Esophagus muscularis mucosa (tissue), 3 donors: ENCODE measurements at regions not wholly inside any gene's neighbourhood (a gene's known extent, or its start where the extent isn't known, plus 50 kb on each side); places are given as distances from the start of the nearest gene placed in this dataset.

Experiments
- POLR2A ChIP-seq: fragments of 450-650 bp; IDR thresholded peaks from one replicate; pipeline ENCODE4 v1.6.1; 2017; ENCODE audit warnings: antibody characterized with exemption, moderate library complexity, mild to moderate bottlenecking, low read depth
- POLR2AphosphoS5 ChIP-seq, 2 donors: sonication (generic); formaldehyde crosslinking; IDR thresholded peaks; one replicate each; pipeline ENCODE4 v1.6.1; 2017; ENCODE audit warnings: antibody characterized with exemption in 2 of 2
- TF ChIP-seq, protein P1 (sequence below), 3 experiments: fragments of 200-600 bp in 2 of 3; fragments of 450-650 bp in 1 of 3; sonication (generic) in 2 of 3; IDR thresholded peaks; one replicate each; pipeline ENCODE4 v1.5.1; 2017 to 2019; ENCODE audit warnings: antibody characterized with exemption in 3 of 3, mild to moderate bottlenecking in 2 of 3, moderate library complexity in 1 of 3

DNA sequence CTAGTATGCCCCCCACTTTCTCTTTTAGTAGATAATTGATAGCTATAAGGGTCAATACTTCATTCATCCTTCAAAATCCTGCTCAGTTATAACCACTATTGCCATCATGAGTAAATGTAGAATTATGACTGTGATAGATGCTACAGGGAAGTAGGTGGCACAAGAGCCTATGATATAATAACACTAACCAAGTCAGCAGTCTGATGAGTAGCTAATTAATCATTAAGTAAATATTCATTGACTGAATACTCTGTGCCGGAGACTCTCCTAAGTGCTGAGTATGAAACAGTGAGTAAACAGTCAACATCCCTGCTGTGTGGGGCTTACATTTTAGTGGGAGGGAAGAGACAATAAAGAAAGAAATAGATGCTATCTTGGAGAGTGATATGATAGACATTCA, 430.3 kb upstream of the ZNF462 start:
- no peak for TF ChIP-seq POLR2A
- TF ChIP-seq, protein P1, sequence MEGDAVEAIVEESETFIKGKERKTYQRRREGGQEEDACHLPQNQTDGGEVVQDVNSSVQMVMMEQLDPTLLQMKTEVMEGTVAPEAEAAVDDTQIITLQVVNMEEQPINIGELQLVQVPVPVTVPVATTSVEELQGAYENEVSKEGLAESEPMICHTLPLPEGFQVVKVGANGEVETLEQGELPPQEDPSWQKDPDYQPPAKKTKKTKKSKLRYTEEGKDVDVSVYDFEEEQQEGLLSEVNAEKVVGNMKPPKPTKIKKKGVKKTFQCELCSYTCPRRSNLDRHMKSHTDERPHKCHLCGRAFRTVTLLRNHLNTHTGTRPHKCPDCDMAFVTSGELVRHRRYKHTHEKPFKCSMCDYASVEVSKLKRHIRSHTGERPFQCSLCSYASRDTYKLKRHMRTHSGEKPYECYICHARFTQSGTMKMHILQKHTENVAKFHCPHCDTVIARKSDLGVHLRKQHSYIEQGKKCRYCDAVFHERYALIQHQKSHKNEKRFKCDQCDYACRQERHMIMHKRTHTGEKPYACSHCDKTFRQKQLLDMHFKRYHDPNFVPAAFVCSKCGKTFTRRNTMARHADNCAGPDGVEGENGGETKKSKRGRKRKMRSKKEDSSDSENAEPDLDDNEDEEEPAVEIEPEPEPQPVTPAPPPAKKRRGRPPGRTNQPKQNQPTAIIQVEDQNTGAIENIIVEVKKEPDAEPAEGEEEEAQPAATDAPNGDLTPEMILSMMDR (IDR thresholded peaks at IDR 0.05) = no peak
- no peak for TF ChIP-seq POLR2AphosphoS5 (IDR thresholded peaks at IDR 0.05)
